GM12878 (cell line): ENCODE measurements at regions not wholly inside any gene's neighbourhood (a gene's known extent, or its start where the extent isn't known, plus 50 kb on each side); places are given as distances from the start of the nearest gene placed in this dataset.

ENCODE experiments used
- ATAC-seq: fragments of 200-7000 bp; cut with Tn5 transposase; 3 replicates; pipeline ENCODE4 v1.9.1; 2020; ENCODE audit warnings: mild to moderate bottlenecking, moderate library complexity
- BruUV-seq: library from RNA; stranded (reverse); fragments of 400-500 nt; replicated peaks from 2 replicates; lab custom pipeline; 2021; lab: Mats Ljungman, UMichigan
- CTCF ChIA-PET: fragments of 300-600 bp; sonication (Branson Sonifier 250); formaldehyde crosslinking; extraction: SDS; loops from one replicate; lab custom pipeline; 2021; ENCODE audit warnings: inconsistent platforms; lab: Yijun Ruan, JAX
- POLR2A ChIA-PET: fragments of 350-600 bp; formaldehyde crosslinking; extraction: SDS; loops from one replicate; lab custom pipeline; 2021; ENCODE audit warnings: inconsistent platforms; lab: Charles Lee
- RAD21 ChIA-PET: fragments of 300-600 bp; sonication (Branson Sonifier 250); formaldehyde crosslinking; loops from one replicate; lab custom pipeline; 2023; ENCODE audit warnings: antibody characterized with exemption; ENCODE audit not compliant: unreplicated experiment; lab: Charles Lee
- SMC1A ChIA-PET: fragments of 300-600 bp; sonication (Branson Sonifier 250); formaldehyde crosslinking; loops from one replicate; lab custom pipeline; 2023; ENCODE audit not compliant: unreplicated experiment, uncharacterized antibody; lab: Charles Lee
- DNase-seq: peaks from one replicate; pipeline ENCODE4 v3.0.0-alpha.2; 2011; ENCODE audit warnings: low read depth, low spot score
- FAIRE-seq: peaks from 3 replicates; lab custom pipeline; 2011; peaks lifted over from hg19 to GRCh38; lab: Jason Lieb, UNC
- H2AFZ ChIP-seq: 2 replicates; pipeline ENCODE4 v1.6.0; 2011; ENCODE audit warnings: low read depth, low read length, control low read depth; ENCODE audit not compliant: control insufficient read depth
- H3K27ac ChIP-seq: 2 replicates; pipeline ENCODE4 v1.5.1; 2011; ENCODE audit warnings: control low read depth; ENCODE audit not compliant: control insufficient read depth, insufficient read depth
- H3K27me3 ChIP-seq, 2 experiments: replicated peaks in 1 of 2; 2 replicates each; pipeline versions ENCODE4 v1.6.0 to v1.6.1; 2011; ENCODE audit warnings: low read length in 1 of 2; ENCODE audit not compliant: control insufficient read depth in 2 of 2, insufficient read depth in 2 of 2
- H3K36me3 ChIP-seq, 2 experiments: 2 replicates each; pipeline ENCODE4 v1.5.1; 2011; ENCODE audit warnings: low read length in 1 of 2; ENCODE audit not compliant: control insufficient read depth in 2 of 2, insufficient read depth in 2 of 2
- H3K4me1 ChIP-seq: 2 replicates; pipeline ENCODE4 v1.6.1; 2011; ENCODE audit warnings: mild to moderate bottlenecking, low read length, moderate library complexity, mixed read lengths; ENCODE audit not compliant: control insufficient read depth, insufficient read depth
- H3K4me2 ChIP-seq: 2 replicates; pipeline ENCODE4 v1.6.0; 2011; ENCODE audit warnings: control low read depth; ENCODE audit not compliant: control insufficient read depth, insufficient read depth
- H3K4me3 ChIP-seq: fragments of 200-600 bp; sonication (generic); 2 replicates; pipeline ENCODE4 v1.5.1; 2016
- H3K79me2 ChIP-seq: 2 replicates; pipeline ENCODE4 v1.6.0; 2011; ENCODE audit warnings: low read length; ENCODE audit not compliant: control insufficient read depth, insufficient read depth
- H3K9ac ChIP-seq: 2 replicates; pipeline ENCODE4 v1.8.0; 2011; ENCODE audit warnings: low read length, control low read depth, mixed read lengths; ENCODE audit not compliant: control insufficient read depth, insufficient read depth
- H3K9me3 ChIP-seq: replicated peaks from 3 replicates; pipeline ENCODE4 v1.5.1; 2011; ENCODE audit warnings: mild to moderate bottlenecking, low read length; ENCODE audit not compliant: control insufficient read depth, insufficient read depth
- H4K20me1 ChIP-seq: 2 replicates; pipeline ENCODE4 v1.6.0; 2011; ENCODE audit not compliant: control insufficient read depth, insufficient read depth
- ATF7 ChIP-seq: fragments of 450-650 bp; IDR thresholded peaks from 2 replicates; pipeline ENCODE4 v1.6.1; 2016; ENCODE audit warnings: low read depth, mild to moderate bottlenecking
- EED ChIP-seq: sonication (generic); IDR thresholded peaks from 2 replicates; pipeline ENCODE4 v1.6.1; 2016; ENCODE audit warnings: antibody characterized with exemption, low read depth
- HCFC1 ChIP-seq: fragments of 150-350 bp; IDR thresholded peaks from 2 replicates; pipeline ENCODE4 v1.6.1; 2014; ENCODE audit warnings: low read length
- HDAC6 ChIP-seq: fragments of 200-600 bp; sonication (generic); IDR thresholded peaks from one replicate; pipeline ENCODE4 v1.8.0; 2017; ENCODE audit warnings: antibody characterized with exemption; ENCODE audit not compliant: unreplicated experiment
- IRF4 ChIP-seq: IDR thresholded peaks from 2 replicates; pipeline ENCODE4 v1.6.1; 2011; ENCODE audit warnings: low read depth, low read length
- JUNB ChIP-seq: IDR thresholded peaks from 2 replicates; pipeline ENCODE4 v1.6.1; 2016; ENCODE audit warnings: antibody characterized with exemption, mild to moderate bottlenecking
- WGBS: methylation state at CpG from one replicate; pipeline ENCODE4 v1.1.6; 2016; ENCODE audit warnings: low lambda C conversion rate; ENCODE audit not compliant: insufficient replicate concordance, insufficient coverage; ENCODE audit errors: missing lambda C conversion rate; 5-methylcytosine and 5-hydroxymethylcytosine counted together
- in situ Hi-C: fragments of 300-500 bp; cut with MboI; formaldehyde crosslinking; loops from 9 replicates; pipeline ENCODE4 v1.14.3; 2018; ENCODE audit warnings: mixed read lengths
- intact Hi-C: fragments of 100-400 bp; cut with micrococcal nuclease; formaldehyde crosslinking; loops from one replicate; pipeline ENCODE4 v1.14.2; 2022; ENCODE audit not compliant: unreplicated experiment

DNA sequence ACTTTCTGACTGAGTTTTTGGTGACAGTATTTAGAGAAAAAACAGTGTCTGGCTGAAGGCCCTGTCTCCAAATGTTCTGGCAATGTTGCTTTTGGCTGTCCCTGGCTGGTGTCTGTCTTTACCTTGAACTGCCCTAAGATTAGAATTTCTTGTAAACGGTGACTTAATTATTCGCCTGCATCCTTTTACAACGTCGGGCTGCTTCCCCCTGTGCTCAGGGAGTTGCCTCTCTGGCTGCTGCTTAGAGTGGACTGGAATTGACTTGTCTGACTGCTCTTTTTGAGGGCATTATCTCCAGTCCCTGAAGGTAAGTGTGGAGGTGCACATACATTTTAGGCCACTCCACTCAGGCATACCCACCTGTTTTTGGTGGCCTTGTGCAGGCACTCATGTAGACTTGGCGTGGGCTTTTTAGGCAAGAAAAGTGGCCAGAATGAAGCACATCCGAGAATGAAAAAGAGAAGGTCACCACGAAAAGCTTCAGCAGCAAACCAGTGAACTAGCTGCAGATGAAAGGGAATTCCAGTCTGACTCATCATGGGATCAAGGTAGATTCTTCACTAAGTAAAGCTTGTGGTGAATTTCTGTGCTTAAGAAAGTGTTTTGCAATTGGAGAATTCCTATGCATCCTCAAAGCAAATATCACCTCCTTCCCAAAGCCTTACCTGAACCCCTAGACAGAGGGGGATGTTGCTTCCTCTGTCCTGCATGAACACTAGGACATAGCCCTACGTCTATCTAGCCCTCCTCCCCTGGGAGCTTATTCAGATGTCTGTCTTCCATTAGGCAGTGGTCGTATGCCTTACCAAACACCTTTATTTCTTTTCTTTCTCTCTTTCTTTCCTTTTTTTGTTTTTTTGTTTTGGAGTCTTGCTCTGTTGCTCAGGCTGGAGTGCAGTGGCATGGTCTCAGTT is 230.3 kb upstream of the TRIB2 start:
- Histone ChIP-seq H3K9me3 (no peaks in the 10 kb centered on the region; the same call in 2 of the 3 replicates), H2AFZ (no peak overlapping the region), H3K4me1 (peaks cover 11% of the 10 kb centered on the region), H3K4me2 (no peak overlapping the region), H3K36me3 (no peaks in the 10 kb centered on the region), H3K27ac (no peak overlapping the region), H3K79me2 (no peaks in the 10 kb centered on the region), H3K9ac (no peak overlapping the region), H4K20me1 (no peaks in the 10 kb centered on the region), H3K4me3 (no peak overlapping the region), H3K27me3 (no peaks in the 10 kb centered on the region)
- in situ Hi-C loops = no loop called here
- WGBS = 63% methylated on average over 9 of the region's 9 CpGs
- intact Hi-C loops = no loop called here
- ATAC-seq (peak; percentile 60), DNase-seq (no peak), FAIRE-seq (peak; percentile 31)
- RAD21 ChIA-PET = no interaction called here
- SMC1A ChIA-PET = interaction anchor here (1.0 to 1.7 kb wide), 2 partner anchors 11 to 15 kb away, joined by 3 to 4 read pairs; no protein-coding TSS in a partner anchor
- POLR2A ChIA-PET = no interaction called here
- no TSS peak for BruUV-seq
- TF ChIP-seq ATF7 (no peak), HDAC6 (no peak), HCFC1 (no peak), EED (peak; percentile 53), IRF4 (no peak), JUNB (peak; percentile 18; the same call in 1 of the 2 replicates)
- CTCF ChIA-PET = no interaction called here
